ENCODE measurements at regions not wholly inside any gene's neighbourhood (a gene's known extent, or its start where the extent isn't known, plus 50 kb on each side); places are given as distances from the start of the nearest gene placed in this dataset.
A peak's percentile ranks its signal among the peaks of the same experiment; 100 is the strongest.

DNA sequence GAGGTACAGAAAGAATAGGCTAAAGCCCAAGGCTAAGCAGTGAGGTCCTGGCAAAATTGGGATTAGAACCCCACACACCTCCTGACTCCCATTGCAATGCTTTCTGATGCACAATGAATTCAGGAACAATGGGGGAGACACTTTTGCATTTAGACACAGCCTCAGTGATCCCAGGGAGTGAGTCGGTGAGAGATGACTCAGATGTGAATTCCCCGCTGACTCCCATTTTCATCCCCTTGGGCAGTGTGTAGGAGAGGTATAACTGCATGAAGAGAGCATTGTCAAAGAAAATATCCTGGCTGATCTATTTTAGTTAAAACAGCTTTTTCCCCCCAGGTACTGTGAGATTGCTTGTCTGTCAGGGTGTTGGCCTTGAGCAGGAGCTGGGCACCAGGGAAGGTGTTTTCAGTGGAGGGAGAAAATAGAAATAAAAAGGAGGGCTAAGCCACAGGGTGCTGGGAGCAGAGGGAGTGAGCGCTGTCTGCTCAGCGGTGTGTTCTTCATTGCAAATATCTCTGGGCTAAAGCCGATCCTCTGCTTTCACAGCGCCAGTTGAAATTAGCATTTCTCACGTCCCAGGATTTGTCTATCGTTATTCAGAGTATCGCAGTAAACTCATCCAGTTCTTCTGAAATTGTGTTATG, 247.7 kb upstream of the PTBP2 start:
- no peak for DNase-seq

DNA sequence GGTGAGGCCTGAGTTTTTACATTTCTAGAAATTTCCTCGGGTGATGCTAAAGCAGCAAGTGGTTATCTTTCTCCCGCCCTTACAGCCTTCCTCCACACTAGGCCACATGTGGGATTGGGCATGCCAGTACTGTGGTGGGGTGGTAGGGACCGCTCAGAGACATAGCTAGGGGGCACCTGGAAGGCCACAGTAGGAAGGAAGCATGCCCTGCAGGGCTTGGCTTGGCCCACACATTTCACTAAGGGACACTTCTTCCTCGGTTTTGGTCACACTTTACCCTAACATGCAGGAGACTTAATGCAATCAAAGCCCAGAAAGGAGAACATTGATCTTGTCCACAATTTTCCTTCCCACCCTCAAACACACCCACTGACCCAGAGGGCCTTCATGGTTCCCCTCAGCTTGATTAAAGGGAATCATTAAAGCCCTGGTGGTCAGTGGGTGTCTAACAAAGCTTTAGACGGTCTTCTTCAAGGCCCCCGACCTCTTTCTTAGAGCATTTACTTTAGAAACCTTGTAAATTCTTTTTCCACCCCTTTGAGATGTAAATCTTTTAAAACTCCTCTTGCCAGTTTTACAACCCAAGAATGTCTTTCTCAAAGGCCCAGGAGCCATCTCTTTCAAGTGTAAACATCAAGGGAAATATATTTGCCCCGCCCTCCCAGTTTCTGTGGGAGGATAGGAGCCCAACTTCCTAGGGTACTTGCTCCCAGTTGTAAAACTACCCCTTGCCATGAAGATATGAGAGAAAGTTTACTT, 246.4 kb upstream of the PTBP2 start:
- no peak for DNase-seq

DNA sequence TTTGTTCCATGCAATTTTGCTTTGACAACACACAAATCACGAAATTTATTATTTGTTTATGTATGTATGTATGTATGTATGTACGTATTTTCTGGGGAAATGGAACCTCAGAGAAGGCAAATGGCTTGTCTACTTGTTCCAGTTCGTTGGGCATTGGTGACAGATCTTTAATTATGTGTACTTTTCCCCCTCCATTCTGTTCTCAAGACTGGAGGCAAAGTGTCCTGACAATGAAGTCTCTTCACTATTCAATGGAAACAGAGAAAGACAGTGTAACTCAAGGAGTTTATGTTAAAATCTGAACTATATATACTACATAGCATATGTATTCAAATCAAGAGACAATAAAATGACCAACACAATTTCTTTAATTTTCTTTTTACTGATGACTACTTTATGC, 245.7 kb upstream of the PTBP2 start:
- no peak for DNase-seq

DNA sequence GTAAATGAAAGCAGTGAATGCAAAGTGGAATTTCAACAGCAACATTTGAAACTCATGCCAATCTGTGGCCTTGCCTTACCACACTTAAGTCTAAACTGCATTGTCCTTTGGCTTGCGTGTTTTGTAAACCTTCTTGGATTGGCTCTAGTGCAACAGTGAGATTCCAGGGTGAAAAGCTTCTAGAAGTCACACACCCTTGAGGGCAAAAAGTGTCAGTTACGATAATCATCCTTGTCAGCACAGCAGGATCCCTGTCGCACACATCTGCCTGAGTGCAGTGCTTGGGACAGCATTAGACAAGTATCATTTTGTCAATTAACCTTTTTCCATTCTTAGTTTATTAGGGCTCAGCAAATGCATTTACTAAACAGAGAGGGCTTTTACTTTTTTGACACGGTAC, 243.4 kb upstream of the PTBP2 start:
- DNase-seq, result no peak

DNA sequence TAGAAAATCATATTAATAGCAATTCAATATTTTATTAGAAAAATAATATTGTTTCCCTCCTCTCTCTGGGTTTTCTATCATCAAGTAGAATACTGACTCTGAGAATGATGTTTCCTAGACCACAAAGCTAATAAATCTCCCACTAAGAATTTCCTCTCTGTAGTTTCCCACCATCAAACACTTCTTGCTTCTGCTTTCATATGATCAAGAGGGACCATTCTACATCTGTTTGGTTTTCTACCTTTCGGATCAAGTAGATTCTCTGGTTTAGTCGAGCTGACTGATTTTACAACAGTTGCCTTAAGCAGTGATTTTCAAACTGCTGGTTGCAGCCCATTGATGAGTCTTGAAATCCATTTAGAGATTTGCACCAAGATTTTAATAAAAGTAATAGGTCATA, 240.2 kb upstream of the PTBP2 start:
- DNase-seq, result no peak

DNA sequence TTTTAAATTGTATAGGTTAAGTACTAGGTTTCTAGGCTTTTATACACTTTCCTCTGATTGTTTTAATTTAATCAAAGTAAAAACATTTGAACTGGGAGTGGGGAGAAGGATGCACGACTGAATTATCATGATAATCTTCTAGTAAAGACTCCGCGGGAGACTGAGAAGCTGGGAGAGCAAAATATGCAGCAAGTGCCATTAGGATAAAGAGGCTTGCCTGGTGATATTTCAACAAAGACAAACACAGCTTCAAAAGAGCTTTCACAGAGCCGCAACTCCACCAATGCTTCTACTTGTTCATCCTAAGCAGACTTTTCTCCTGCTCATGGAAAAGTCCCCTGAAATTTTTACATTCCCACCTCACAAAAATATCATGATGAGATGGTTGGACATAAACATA, 239.0 kb upstream of the PTBP2 start:
- DNase-seq, result no peak

DNA sequence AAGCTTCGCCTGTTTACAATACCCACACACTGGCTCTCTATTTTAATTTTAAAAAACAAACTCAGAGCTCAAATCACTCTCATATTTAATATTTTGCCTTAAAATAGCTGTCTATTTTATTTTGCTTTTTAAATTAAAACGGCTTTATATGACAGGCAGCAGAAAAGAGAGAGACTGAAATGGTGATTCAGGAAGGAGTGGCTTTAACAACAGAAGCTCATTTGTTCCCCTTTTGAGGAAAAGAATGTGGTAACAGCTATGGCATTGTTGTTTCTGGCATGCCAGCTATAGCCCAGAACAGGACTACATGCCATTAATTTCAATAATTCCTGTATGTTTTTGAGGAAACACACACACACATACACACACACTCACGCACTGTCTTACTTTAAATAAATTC, 234.2 kb upstream of the PTBP2 start:
- no peak for DNase-seq

DNA sequence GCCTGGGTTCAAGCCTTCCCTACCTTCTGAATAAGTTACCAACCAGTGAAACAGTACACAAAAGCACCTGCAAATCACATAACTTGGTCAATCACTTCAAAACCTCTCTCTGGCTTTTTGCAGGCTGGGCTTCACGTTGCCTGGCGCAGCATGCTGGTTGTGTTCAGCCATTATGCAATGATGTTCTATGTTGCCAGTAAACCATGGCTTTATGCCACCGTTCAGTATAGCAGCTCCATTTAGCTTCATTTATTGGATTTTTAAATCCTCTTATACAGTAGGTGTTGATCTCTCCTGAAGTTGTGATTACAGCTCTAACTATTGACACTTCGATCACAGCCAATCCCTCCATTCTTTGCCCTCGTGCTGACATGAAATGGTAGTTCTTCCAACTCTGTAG, 233.6 kb upstream of the PTBP2 start:
- DNase-seq, result no peak

DNA sequence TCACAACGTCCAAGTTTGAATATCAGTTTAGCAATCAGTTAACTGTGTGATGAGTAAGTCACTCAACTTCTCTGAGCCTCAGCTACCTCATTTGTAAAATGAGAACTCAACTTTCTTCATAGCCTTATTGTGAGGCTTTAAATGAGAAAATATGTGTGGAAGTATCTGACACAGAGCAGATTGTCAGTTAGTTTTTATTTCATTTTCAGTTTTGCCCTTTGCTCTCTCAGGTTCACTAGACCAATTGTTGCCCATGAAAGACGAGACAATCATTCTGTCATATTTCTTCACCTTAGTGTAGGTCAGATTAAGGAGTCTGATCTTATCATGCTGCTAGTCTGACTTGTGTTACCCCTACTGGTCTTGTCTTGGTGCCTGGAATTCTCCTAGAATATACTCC, 232.8 kb upstream of the PTBP2 start:
- DNase-seq, result no peak

DNA sequence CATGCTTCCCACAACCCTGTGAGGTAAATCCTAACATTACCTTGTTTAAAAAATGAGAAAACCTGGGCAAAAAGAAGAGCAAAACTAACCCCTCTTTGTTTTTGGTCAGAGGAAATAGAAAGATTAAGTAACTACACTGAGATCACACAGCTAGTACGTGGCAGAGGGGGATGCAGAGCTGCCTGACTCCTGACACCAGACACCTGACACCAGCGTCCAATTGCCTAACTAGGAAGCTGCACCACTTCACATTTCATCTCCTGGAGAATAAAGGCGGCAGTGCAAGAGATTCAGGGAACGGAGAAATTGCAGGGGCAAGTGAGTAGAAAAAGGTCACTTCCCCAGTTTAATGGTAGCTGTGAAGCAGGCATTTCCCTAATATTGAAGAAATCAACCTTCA, 229.3 kb upstream of the PTBP2 start:
- peak; percentile 80 for DNase-seq

DNA sequence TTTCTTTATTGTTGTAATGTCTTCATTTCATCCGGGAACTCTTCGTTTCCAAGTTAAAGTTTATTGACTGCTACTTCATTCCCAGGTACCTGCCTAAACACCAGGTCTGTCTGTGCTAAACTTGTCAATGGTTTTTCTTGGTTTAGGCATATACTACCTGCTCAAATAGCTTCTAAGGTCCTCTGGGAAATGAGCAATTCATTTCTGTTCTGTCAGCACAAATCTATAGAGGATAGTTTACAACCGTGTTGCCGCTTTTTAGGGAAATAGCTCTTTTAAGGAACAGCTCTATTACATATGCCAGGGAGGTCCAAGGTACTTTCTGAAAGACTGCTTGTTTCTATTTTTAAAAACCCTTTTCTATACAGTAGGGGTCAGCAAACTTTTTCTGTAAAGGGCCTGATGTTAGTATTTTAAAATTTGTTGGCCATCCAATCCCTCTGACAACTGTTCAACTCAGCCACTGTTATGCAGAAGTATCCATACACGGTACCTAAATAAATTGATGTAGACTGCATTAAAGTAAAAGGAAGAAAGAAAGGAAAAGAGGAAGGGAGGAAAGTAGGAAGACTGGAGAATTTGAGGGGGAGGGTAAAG, 222.7 kb upstream of the PTBP2 start:
- no peak for DNase-seq

DNA sequence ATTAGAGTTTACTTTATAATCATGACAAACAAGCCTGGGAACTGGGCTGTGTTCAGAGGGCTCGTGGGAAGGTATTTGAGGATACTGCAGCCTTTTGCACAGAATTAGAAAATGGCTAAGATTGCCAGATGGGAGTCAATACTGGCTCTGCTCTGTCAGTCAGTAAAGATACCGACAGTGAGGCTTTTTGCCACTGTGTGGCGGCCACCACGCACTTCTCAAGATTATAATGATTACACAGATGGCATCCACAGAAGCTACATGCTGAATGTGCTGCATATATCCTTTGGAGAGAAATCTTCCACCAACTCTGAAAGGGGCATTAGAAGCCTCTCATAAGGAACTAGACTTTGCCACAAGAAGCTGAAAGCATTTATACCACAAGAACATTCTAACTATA, 213.4 kb upstream of the PTBP2 start:
- no peak for DNase-seq

DNA sequence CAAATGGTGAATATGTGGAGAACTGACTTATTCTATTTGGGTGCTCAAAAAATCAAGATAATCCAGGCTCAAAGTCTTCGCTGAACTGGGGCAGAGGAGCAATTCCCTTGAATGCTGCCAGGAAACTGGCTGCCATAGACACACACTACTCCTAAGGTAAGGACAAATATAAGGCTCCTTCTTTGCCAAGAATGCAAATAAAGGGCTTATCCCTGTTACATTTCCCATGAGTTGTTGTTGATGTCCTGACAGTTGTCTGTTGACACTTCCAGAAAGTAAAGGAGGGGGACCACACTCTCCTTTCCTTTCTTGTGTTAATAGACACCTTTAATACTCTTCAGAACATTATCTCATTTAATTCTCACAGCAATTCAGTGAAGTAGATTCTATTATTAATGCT, 212.2 kb upstream of the PTBP2 start:
- DNase-seq, result no peak

DNA sequence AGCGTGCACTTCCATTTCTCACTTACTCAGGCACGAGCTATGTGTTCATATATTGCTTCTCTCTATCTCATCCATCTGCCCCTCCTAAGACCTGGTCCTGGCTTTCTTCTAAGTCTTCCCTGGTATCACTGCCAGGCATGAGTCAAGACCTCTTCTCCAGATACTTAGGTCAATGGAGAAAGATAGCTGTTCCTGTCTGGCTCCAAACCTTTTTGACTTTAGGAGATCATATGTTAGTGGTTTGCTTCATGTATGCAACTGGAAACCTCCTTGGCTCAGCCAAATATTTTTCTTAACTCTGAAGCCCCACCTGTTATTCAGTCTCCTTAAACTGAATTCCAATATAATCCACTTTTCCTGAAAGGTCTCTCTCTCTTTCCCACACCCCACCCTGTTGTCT, 211.6 kb upstream of the PTBP2 start:
- no peak for DNase-seq

DNA sequence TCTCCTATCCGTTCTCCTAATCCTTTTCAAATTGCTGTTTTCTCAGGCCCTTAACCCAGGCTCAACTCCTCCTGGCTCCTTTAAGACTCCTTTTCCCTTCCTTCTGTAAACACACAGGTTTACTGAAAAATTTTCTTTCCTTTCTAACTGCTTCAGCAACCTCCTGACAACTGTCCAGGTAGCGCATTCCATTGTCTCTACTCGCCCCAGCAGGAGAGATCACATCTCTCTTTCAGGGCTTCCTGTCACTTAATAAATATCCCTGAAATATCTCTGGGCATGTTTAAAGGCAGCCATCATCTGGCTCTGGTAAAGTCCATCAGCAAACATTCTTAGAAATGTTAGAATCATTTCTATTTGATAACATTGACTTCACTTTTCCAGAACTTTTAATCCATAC, 211.2 kb upstream of the PTBP2 start:
- DNase-seq, result no peak

DNA sequence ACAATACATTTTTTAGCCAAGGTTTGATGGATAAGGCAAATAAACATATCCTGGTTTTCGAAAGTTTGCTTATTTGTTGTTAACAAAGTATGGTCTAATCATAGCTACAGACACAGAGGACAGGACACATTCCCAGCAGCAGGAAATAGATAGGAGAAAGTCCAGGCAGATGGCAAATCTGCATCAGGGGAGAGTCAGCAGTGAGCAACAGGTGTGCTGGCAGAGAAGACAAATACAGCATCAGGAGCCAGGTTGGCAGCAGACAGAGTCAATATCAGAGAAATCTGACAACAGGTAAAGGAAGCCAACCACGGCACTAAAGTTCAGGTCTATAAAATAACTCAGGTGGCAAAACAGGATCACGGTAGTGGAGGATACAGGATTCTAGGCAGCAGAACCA, 210.7 kb upstream of the PTBP2 start:
- peak; percentile 75 for DNase-seq

DNA sequence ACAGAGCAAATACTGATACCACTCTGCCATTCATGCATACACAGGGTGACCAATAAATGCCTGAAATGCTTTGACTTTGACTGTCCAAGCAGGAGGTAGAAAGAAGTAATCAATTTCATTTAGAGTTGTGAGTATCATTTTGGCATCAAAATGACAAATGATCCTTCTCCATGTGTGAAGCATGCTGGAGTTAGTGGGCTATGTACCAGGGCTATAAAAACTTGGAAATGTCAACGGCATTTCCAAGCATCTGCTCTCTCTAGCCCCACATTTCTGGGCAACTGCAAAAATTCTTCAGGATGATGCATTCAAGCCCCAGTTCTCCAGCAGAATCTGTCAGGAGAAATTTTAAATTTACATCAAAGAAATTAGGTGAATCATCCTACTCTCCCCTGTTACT, 208.4 kb upstream of the PTBP2 start:
- no peak for DNase-seq

DNA sequence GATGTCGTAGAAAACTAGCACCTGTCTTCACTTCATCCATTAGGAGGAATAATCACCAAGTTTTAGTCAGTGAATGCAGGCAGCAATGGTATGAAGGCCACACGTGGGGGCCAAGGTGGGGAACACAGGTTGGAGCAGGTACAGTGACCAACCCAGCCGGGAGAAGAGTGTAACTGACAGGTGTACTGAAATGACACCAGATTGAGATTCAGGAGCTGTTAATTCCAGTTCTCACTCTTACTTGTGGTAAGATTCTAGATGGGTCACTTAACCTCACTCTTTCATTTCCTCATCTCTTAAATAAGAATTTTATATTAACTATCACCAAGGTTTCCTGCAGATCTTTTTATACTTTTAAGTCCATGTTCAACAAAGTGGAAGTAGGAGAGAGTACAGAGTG, 206.2 kb upstream of the PTBP2 start:
- no peak for DNase-seq

DNA sequence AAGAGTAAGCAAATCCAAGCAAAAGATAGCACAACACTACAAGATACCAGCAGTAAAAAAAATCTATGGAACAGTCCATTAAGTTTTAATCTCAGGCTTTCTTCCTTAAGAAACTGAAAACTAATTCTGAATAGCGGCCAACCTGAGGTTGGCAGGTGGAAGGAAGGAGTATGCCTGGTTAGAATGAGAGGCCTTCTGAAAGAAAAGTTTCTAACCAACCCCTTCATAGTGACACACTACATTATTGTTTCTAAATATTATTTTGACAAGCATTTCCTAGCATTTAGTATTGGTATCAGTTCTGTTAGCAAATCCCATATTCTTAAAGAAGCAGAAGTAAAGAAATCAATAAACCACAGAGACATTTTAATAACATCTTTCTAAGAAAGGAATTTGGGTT, 205.7 kb upstream of the PTBP2 start:
- DNase-seq, result no peak

DNA sequence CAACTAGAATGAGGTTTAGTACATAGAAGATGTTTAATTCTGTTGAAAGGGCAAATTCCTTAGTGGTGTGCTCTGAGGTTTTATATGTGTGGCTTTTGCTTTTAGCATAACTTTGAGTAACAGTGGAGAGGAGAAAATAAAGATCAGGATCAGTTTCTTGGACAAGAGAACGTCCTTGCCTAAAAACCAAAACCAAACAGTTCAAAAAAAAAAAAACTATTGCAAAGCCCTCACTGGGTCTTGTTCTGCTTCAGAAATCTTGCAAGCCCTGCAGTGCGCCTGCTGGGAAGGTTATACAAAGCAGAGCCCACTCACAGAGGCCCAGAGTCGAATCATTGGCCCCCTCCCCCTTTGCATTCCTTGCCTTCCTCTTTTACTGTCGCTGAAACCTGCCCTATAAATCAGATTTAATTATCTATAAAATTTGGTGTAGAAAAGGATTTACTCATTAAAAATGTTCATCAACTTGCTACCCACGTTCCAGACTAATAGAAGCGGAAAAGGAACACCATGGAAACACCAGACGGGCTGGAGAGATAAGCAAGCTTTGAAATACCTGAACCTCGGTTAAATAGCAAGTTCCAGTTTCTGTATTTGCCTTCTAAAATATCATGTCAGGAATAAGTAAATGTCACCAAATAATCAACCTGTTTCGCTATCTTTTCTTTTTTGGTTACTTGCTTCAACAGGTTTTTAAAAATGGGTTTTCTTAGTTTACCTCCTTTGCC, 201.6 kb upstream of the PTBP2 start:
- DNase-seq, result no peak

DNA sequence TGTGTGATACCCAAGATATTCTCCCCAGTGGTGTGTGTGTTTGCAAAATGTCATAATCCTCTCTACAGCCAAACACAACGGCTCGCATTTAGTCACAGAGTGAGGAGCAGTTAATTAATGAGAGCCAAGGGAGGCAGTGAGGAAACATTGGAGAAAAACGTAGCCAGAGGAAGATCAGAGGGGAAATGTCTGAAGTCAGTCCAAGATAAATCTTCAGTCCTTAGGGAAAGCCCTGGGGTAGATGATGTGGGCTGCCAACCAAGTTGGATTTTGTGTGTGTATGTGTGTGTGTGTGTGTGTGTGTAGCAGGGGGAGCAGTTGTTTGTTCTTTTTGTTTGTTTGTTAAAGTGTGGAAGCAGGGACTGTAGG, 201.0 kb upstream of the PTBP2 start:
- DNase-seq, result no peak

DNA sequence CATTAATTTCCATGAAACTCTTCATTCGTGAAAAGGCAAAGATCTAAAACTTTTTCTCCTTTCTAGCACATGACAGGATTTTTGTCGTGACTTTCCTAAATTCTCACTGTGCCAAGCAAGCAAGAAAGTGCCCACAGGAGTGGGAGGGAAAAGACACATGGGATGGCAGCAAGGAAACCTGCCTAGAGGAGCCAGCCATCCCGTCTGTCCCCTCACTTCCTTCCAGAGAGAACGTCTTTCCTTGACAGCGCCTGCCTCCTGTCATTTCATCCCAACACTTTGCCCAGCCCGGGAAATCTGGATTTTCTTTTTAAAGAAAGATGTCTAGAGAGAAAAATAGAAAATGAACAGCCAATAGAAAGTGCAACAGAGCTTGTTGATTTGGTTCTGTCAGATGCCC, 200.6 kb upstream of the PTBP2 start:
- no peak for DNase-seq

DNA sequence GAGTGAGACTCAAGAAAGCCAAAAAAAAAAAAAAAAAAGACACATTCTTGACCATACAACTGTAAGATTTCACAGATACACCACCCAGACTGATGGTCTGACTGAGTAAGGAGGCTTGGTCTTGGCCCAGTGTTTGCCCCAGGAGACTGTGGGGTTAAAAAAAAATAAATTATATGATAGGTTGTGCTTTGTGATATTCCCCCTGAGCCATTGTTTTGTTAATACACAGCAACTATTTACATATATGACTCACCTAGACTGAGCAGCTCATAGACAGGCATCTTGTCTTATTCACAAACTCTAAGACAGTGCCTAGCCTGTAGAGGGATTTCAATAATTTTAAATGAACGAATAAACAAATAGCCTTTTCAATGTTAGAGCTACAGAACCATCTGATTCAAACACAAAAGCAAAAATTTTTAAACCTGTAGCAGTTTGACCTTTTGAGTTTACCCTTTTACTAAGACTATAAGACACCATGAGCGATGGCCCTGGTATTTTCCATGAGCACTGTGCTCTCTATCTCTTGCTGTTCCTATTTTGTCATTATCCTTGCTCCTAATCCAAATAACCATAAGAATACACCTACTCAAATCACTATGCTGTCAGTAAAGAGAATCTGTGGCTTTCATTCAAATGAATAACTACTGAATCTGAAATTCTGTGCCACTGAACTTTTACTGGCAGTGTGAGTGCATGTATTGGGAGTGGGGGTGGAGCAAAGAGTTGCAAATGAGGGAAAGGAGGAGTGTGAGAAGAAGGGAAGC, 199.4 kb upstream of the PTBP2 start:
- DNase-seq, result no peak

All from NCI-H510A treated with DMSO at 0.1 percent for 48 hours (cell line).